ENCODE measurements at regions not wholly inside any gene's neighbourhood (a gene's known extent, or its start where the extent isn't known, plus 50 kb on each side); places are given as distances from the start of the nearest gene placed in this dataset.

GRCh38 chr16:64309398-64310110 is 812.3 kb downstream of the CDH11 start:
- no peak for TF ChIP-seq CTCF (IDR thresholded peaks at IDR 0.05)
- no peaks in the 10 kb centered on the region for H3K4me1 ChIP-seq (ENCODE audit: control insufficient read depth in 1 of 2, low read depth in 2 of 2)
- no peak overlapping the region for H3K4me3 ChIP-seq
- no peak for ATAC-seq (ENCODE audit: insufficient number of reproducible peaks, low FRiP score, low read depth)
- H3K27me3 ChIP-seq (replicated peaks; ENCODE audit: insufficient read depth) = no peaks in the 10 kb centered on the region
- no peaks in the 10 kb centered on the region for H3K36me3 ChIP-seq
- no peaks in the 10 kb centered on the region for H3K9me3 ChIP-seq
- no peak for DNase-seq (ENCODE audit: low spot score)
- H3K27ac ChIP-seq = no peak overlapping the region

- no peaks in the 10 kb centered on the region for H3K27me3 ChIP-seq (replicated peaks; ENCODE audit: insufficient read depth)
- H3K36me3 ChIP-seq = no peaks in the 10 kb centered on the region
- H3K4me3 ChIP-seq = no peak overlapping the region
- no peak for TF ChIP-seq CTCF (IDR thresholded peaks at IDR 0.05)
- no peaks in the 10 kb centered on the region for H3K9me3 ChIP-seq
- DNase-seq (ENCODE audit: low spot score) (no peak), ATAC-seq (ENCODE audit: insufficient number of reproducible peaks, low FRiP score, low read depth) (no peak)
- no peaks in the 10 kb centered on the region for H3K4me1 ChIP-seq (ENCODE audit: control insufficient read depth in 1 of 2, low read depth in 2 of 2)
- H3K27ac ChIP-seq = no peak overlapping the region
These were observed 813.1 kb downstream of the CDH11 start for GRCh38 chr16:64308721-64309120.

DNA sequence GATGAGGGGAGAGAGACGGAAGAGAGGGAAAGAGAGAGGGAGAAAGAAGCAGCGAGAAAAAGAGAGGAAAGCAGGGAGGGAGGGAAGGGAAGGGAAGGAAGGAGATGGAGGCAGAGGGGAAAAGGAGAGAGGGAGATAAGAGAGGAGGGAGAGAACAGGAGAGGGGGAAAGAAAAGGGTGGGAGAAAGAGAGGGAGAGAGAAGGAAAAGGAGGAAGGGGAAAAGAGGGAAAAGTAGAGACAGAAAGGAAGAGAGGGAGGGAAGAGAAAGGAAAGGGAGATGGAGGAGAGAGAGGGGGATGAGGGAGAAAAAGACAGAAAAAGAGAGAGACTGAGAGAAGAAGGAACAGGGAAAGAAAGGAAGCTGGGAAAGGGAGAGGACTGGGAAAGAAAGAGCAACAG is 814.4 kb downstream of the CDH11 start:
- Histone ChIP-seq H3K27me3 (replicated peaks; ENCODE audit: insufficient read depth) (no peaks in the 10 kb centered on the region), H3K36me3 (no peaks in the 10 kb centered on the region), H3K4me1 (ENCODE audit: control insufficient read depth in 1 of 2, low read depth in 2 of 2) (no peaks in the 10 kb centered on the region), H3K9me3 (no peaks in the 10 kb centered on the region), H3K4me3 (no peak overlapping the region), H3K27ac (no peak overlapping the region)
- ATAC-seq (ENCODE audit: insufficient number of reproducible peaks, low FRiP score, low read depth) = no peak
- DNase-seq (ENCODE audit: low spot score) = no peak
- TF ChIP-seq CTCF (IDR thresholded peaks at IDR 0.05) = no peak

- Histone ChIP-seq H3K27me3 (replicated peaks; ENCODE audit: insufficient read depth) (no peaks in the 10 kb centered on the region), H3K9me3 (no peaks in the 10 kb centered on the region), H3K36me3 (no peaks in the 10 kb centered on the region), H3K27ac (no peak overlapping the region), H3K4me1 (ENCODE audit: control insufficient read depth in 1 of 2, low read depth in 2 of 2) (no peaks in the 10 kb centered on the region), H3K4me3 (no peak overlapping the region)
- no peak for TF ChIP-seq CTCF (IDR thresholded peaks at IDR 0.05)
- ATAC-seq (ENCODE audit: insufficient number of reproducible peaks, low FRiP score, low read depth) (no peak), DNase-seq (ENCODE audit: low spot score) (no peak)
These were observed 816.2 kb downstream of the CDH11 start for GRCh38 chr16:64305663-64306062.

DNA sequence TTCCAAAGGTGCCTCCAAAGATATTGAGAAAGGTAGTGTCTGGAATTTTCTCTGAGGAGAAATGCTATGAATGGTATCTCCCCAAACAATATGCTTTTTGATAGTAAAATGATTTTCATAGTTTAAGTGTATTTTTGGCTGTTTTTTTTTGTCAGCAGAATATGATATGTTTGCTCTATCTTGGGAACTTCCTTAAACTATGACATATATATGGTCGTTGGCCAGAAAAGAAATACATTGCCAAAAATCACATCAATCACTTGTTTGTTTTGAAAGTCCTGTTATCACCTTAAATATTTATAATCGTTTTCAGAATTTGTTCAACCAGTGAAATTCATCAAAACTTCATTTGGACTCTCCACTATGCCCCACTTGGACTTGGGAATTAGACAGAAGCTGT is 816.9 kb downstream of the CDH11 start:
- no peaks in the 10 kb centered on the region for H3K4me1 ChIP-seq (ENCODE audit: control insufficient read depth in 1 of 2, low read depth in 2 of 2)
- H3K27ac ChIP-seq = no peak overlapping the region
- TF ChIP-seq CTCF (IDR thresholded peaks at IDR 0.05) = no peak
- H3K36me3 ChIP-seq = no peaks in the 10 kb centered on the region
- ATAC-seq (ENCODE audit: insufficient number of reproducible peaks, low FRiP score, low read depth) = no peak
- H3K4me3 ChIP-seq = no peak overlapping the region
- DNase-seq (ENCODE audit: low spot score) = no peak
- H3K27me3 ChIP-seq (replicated peaks; ENCODE audit: insufficient read depth) = no peaks in the 10 kb centered on the region
- no peaks in the 10 kb centered on the region for H3K9me3 ChIP-seq
